ENCODE measurements at regions not wholly inside any gene's neighbourhood (a gene's known extent, or its start where the extent isn't known, plus 50 kb on each side); places are given as distances from the start of the nearest gene placed in this dataset.

DNA sequence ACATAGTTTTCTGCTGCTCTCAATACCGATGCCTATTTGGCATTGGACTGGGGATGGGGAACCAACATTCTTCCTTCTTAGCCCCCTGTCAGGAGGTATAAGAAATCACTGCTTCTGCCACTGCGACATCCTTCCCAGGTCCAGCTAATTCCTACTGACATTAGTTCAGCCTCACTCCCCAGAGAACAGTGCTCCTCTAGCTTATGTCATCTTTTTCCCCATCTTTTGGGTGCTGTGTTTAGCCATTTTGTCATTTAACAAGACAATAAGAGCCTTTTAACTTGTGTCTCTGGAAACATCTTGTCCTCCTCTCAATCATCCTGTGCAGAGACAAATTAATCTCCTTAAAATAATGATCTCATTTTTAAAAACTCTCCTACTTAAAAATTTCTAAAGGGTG, 167.0 kb upstream of the PLXNC1 start:
- H3K4me3 ChIP-seq: no peak overlapping the region
- no peaks in the 10 kb centered on the region for H3K9me3 ChIP-seq (ENCODE audit: low read depth)
- TF ChIP-seq EZH2phosphoT487 (IDR thresholded peaks at IDR 0.05; ENCODE audit: low read depth, severe bottlenecking, unreplicated experiment) (no peak), EZH2 (IDR thresholded peaks at IDR 0.05; ENCODE audit: borderline replicate concordance) (no peak)
- TF ChIP-seq, protein P1, sequence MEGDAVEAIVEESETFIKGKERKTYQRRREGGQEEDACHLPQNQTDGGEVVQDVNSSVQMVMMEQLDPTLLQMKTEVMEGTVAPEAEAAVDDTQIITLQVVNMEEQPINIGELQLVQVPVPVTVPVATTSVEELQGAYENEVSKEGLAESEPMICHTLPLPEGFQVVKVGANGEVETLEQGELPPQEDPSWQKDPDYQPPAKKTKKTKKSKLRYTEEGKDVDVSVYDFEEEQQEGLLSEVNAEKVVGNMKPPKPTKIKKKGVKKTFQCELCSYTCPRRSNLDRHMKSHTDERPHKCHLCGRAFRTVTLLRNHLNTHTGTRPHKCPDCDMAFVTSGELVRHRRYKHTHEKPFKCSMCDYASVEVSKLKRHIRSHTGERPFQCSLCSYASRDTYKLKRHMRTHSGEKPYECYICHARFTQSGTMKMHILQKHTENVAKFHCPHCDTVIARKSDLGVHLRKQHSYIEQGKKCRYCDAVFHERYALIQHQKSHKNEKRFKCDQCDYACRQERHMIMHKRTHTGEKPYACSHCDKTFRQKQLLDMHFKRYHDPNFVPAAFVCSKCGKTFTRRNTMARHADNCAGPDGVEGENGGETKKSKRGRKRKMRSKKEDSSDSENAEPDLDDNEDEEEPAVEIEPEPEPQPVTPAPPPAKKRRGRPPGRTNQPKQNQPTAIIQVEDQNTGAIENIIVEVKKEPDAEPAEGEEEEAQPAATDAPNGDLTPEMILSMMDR (IDR thresholded peaks at IDR 0.05; ENCODE audit: poor library complexity): no peak
- H3K36me3 ChIP-seq (replicated peaks; ENCODE audit: insufficient read depth, low read depth): no peaks in the 10 kb centered on the region
- no peaks in the 10 kb centered on the region for H3K27me3 ChIP-seq
- no peaks in the 10 kb centered on the region for H4K20me1 ChIP-seq (ENCODE audit: insufficient read depth, poor library complexity, severe bottlenecking)
- no peak overlapping the region for H2AFZ ChIP-seq
- H3K4me2 ChIP-seq: no peak overlapping the region
- peaks cover 2% of the 10 kb centered on the region for H3K4me1 ChIP-seq (ENCODE audit: insufficient read depth)
- DNase-seq (ENCODE audit: low spot score): no peak
- 98% methylated on average over 2 of the region's 2 CpGs for WGBS (ENCODE audit: low lambda C conversion rate, missing lambda C conversion rate)
- no peaks in the 10 kb centered on the region for H3K9me2 ChIP-seq (replicated peaks; ENCODE audit: insufficient read depth)
- H3K27ac ChIP-seq: no peak overlapping the region
- no peaks in the 10 kb centered on the region for H3K79me2 ChIP-seq

DNA sequence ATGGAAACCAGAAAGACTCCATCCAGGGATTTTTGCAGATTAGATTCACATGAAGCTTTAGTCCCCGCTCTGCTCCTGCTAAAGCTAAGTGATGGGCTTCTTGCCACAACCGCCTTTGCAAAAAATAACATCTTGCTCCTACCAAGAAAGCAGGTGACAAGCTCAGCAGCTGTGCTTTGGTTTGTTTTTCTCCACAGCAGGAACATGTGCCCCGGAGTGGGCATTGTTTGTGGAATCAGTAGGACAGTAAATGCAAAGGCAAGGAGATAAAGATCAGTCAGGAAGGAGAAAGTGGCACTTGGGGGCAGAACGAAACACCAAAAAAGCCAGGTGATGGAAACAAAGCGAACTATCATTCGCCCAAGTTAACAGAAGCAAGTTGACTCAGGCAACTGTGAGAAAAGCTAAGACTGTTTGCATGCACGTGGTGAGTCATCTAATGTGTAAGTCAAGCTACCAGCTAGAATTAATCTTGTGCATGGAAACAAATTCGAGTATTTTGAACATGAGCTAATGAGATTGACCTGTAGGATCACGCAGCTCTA, 165.5 kb upstream of the PLXNC1 start:
- peak; percentile 48 for DNase-seq (ENCODE audit: low spot score)
- Histone ChIP-seq H3K79me2 (no peaks in the 10 kb centered on the region), H3K4me2 (no peak overlapping the region), H3K4me3 (no peak overlapping the region), H3K9me3 (ENCODE audit: low read depth) (no peaks in the 10 kb centered on the region), H3K27ac (no peak overlapping the region), H4K20me1 (ENCODE audit: insufficient read depth, poor library complexity, severe bottlenecking) (no peaks in the 10 kb centered on the region), H2AFZ (no peak overlapping the region), H3K36me3 (replicated peaks; ENCODE audit: insufficient read depth, low read depth) (no peaks in the 10 kb centered on the region), H3K4me1 (ENCODE audit: insufficient read depth) (peaks cover 2% of the 10 kb centered on the region), H3K27me3 (no peaks in the 10 kb centered on the region), H3K9me2 (replicated peaks; ENCODE audit: insufficient read depth) (no peaks in the 10 kb centered on the region)
- no peak for TF ChIP-seq EZH2phosphoT487 (IDR thresholded peaks at IDR 0.05; ENCODE audit: low read depth, severe bottlenecking, unreplicated experiment)
- no peak for TF ChIP-seq EZH2 (IDR thresholded peaks at IDR 0.05; ENCODE audit: borderline replicate concordance)
- TF ChIP-seq, protein P1 (IDR thresholded peaks at IDR 0.05; ENCODE audit: poor library complexity): no peak
- 44% methylated on average over 9 of the region's 9 CpGs for WGBS (ENCODE audit: low lambda C conversion rate, missing lambda C conversion rate)

DNA sequence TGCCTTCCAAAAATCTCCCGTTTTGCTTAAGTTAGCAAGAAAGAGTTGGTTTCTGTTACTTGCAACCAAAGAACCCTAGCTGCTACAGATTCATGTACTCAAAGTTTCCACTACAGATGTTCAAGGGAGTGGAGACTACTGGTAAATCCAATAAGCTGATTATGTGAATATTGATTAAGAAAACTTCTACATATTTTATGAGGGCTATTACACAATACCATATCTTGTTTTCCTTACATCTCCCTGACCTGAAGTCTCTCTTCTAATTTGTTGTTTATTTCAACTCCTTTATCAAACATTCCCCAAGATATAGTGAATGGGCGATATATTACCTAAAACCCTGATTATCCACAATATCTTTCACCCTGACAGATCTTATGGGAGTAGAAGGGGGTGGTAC, 164.4 kb upstream of the PLXNC1 start:
- Histone ChIP-seq H3K4me2 (no peak overlapping the region), H3K4me3 (no peak overlapping the region), H3K9me3 (ENCODE audit: low read depth) (no peaks in the 10 kb centered on the region), H3K9me2 (replicated peaks; ENCODE audit: insufficient read depth) (no peaks in the 10 kb centered on the region), H2AFZ (no peak overlapping the region), H3K27me3 (no peaks in the 10 kb centered on the region), H3K36me3 (replicated peaks; ENCODE audit: insufficient read depth, low read depth) (no peaks in the 10 kb centered on the region), H3K79me2 (no peaks in the 10 kb centered on the region), H4K20me1 (ENCODE audit: insufficient read depth, poor library complexity, severe bottlenecking) (no peaks in the 10 kb centered on the region), H3K27ac (no peak overlapping the region), H3K4me1 (ENCODE audit: insufficient read depth) (peaks cover 2% of the 10 kb centered on the region)
- no peak for TF ChIP-seq EZH2 (IDR thresholded peaks at IDR 0.05; ENCODE audit: borderline replicate concordance)
- TF ChIP-seq, protein P1 (IDR thresholded peaks at IDR 0.05; ENCODE audit: poor library complexity): no peak
- TF ChIP-seq EZH2phosphoT487 (IDR thresholded peaks at IDR 0.05; ENCODE audit: low read depth, severe bottlenecking, unreplicated experiment): no peak
- WGBS (ENCODE audit: low lambda C conversion rate, missing lambda C conversion rate): 91% methylated on average over 2 of the region's 2 CpGs
- no peak for DNase-seq (ENCODE audit: low spot score)

DNA sequence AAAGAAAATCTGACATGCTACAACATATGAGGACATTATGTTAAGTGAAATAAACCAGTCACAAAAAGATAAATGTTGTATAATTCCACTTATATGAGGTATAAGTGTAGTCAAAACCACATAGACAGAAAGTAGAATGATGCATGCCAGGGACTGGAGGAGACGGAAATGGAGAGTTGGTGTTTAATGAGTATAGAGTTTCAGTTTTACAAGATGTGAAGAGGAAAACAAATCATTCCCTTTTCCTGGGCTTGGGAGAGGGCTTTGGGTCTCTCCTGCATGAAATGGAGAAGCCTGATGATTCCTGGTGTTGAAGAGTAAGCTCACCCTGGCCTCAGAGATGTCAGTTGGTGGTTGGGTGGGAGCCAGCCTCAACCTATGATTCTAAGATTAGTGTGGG, 158.4 kb upstream of the PLXNC1 start:
- H3K36me3 ChIP-seq (replicated peaks; ENCODE audit: insufficient read depth, low read depth): no peaks in the 10 kb centered on the region
- H3K27me3 ChIP-seq: no peaks in the 10 kb centered on the region
- no peak for DNase-seq (ENCODE audit: low spot score)
- H3K4me2 ChIP-seq: no peak overlapping the region
- H2AFZ ChIP-seq: no peak overlapping the region
- no peaks in the 10 kb centered on the region for H3K4me1 ChIP-seq (ENCODE audit: insufficient read depth)
- 72% methylated on average over 1 of the region's 1 CpG for WGBS (ENCODE audit: low lambda C conversion rate, missing lambda C conversion rate)
- H4K20me1 ChIP-seq (ENCODE audit: insufficient read depth, poor library complexity, severe bottlenecking): no peaks in the 10 kb centered on the region
- H3K9me2 ChIP-seq (replicated peaks; ENCODE audit: insufficient read depth): no peaks in the 10 kb centered on the region
- TF ChIP-seq EZH2 (IDR thresholded peaks at IDR 0.05; ENCODE audit: borderline replicate concordance): no peak
- TF ChIP-seq EZH2phosphoT487 (IDR thresholded peaks at IDR 0.05; ENCODE audit: low read depth, severe bottlenecking, unreplicated experiment): no peak
- TF ChIP-seq, protein P1 (IDR thresholded peaks at IDR 0.05; ENCODE audit: poor library complexity): no peak
- H3K79me2 ChIP-seq: no peaks in the 10 kb centered on the region
- no peak overlapping the region for H3K27ac ChIP-seq
- H3K9me3 ChIP-seq (ENCODE audit: low read depth): no peaks in the 10 kb centered on the region
- no peak overlapping the region for H3K4me3 ChIP-seq

All from hepatocyte (in vitro differentiated cells).